B cell (primary cell): ENCODE measurements at regions not wholly inside any gene's neighbourhood (a gene's known extent, or its start where the extent isn't known, plus 50 kb on each side); places are given as distances from the start of the nearest gene placed in this dataset.

Experiments used
- ATAC-seq: fragments of 200-7000 bp; cut with Tn5 transposase; one replicate; pipeline ENCODE4 v1.10.0; 2021; ENCODE audit warnings: low read depth, mild to moderate bottlenecking, moderate number of reproducible peaks, moderate library complexity
- CTCF ChIA-PET: fragments of 350-600 bp; sonication (Branson Sonifier 250); formaldehyde crosslinking; loops from one replicate; lab custom pipeline; 2021; ENCODE audit warnings: antibody characterized with exemption, inconsistent platforms; lab: Charles Lee
- POLR2A ChIA-PET: fragments of 350-600 bp; sonication (Branson Sonifier 250); formaldehyde crosslinking; loops from one replicate; lab custom pipeline; 2021; ENCODE audit warnings: antibody characterized with exemption; lab: Charles Lee
- DNase-seq: peaks from one replicate; pipeline ENCODE4 v3.0.0; 2013
- H2AFZ ChIP-seq: 2 replicates; pipeline ENCODE4 v1.6.1; 2012; ENCODE audit warnings: mild to moderate bottlenecking, low read depth, low read length; ENCODE audit not compliant: insufficient read depth, poor library complexity, severe bottlenecking
- H3K27ac ChIP-seq, 2 donors: 1 replicate in 1 of 2; 2 replicates in 1 of 2; pipeline ENCODE4 v1.5.1; 2012 to 2013; ENCODE audit warnings: low read length in 2 of 2, mild to moderate bottlenecking in 2 of 2, moderate library complexity in 1 of 2
- H3K27me3 ChIP-seq, 4 experiments: fragments of 200-600 bp in 1 of 4; sonication (generic) in 1 of 4; replicated peaks in 1 of 4; 1 replicate in 2 of 4; 2 replicates in 2 of 4; pipeline versions ENCODE4 v1.6.1 to v1.7.0; 2013 to 2016; ENCODE audit warnings: low read length in 3 of 4, mild to moderate bottlenecking in 2 of 4, mixed read lengths in 1 of 4, moderate library complexity in 1 of 4; ENCODE audit not compliant: insufficient read depth in 4 of 4, control insufficient read depth in 3 of 4; ENCODE audit errors: control extremely low read depth in 1 of 4
- H3K36me3 ChIP-seq, 2 experiments: replicated peaks in 1 of 2; 1 replicate in 1 of 2; 2 replicates in 1 of 2; pipeline versions ENCODE4 v1.6.1 to v1.7.1; 2013; ENCODE audit warnings: low read length in 1 of 2; ENCODE audit not compliant: insufficient read depth in 2 of 2, control insufficient read depth in 1 of 2; ENCODE audit errors: control extremely low read depth in 1 of 2, extremely low read depth in 1 of 2
- H3K4me1 ChIP-seq, 2 donors: fragments of 200-600 bp in 1 of 2; sonication (generic) in 1 of 2; 1 replicate in 1 of 2; 2 replicates in 1 of 2; pipeline versions ENCODE4 v1.5.1 to v1.6.1; 2013 to 2017; ENCODE audit warnings: low read length in 2 of 2; ENCODE audit not compliant: control insufficient read depth in 2 of 2, insufficient read depth in 2 of 2
- H3K4me2 ChIP-seq: replicated peaks from 2 replicates; pipeline ENCODE3; 2012; ENCODE audit warnings: mild to moderate bottlenecking, low read depth, low read length; ENCODE audit not compliant: poor library complexity, severe bottlenecking
- H3K4me3 ChIP-seq, 5 experiments: fragments of 200-600 bp in 1 of 5; sonication (generic) in 1 of 5; 1 replicate in 3 of 5; 2 replicates in 2 of 5; pipeline versions ENCODE4 v1.5.1 to v1.7.0; 2011 to 2016; ENCODE audit warnings: low read length in 4 of 5, mild to moderate bottlenecking in 4 of 5, low read depth in 2 of 5, control low read depth in 1 of 5, moderate library complexity in 1 of 5; ENCODE audit not compliant: insufficient read depth in 1 of 5; ENCODE audit errors: control extremely low read depth in 1 of 5, extremely low read depth in 1 of 5
- H3K79me2 ChIP-seq: fragments of 200-600 bp; sonication (generic); one replicate; pipeline ENCODE4 v1.6.0; 2016; ENCODE audit warnings: low read length; ENCODE audit not compliant: control insufficient read depth, insufficient read depth
- H3K9ac ChIP-seq: fragments of 200-600 bp; sonication (generic); 2 replicates; pipeline ENCODE4 v1.6.1; 2017; ENCODE audit warnings: mild to moderate bottlenecking, low read length, moderate library complexity
- H3K9me3 ChIP-seq, 3 donors: one replicate each; pipeline versions ENCODE4 v1.6.1 to v1.7.1; 2013; ENCODE audit warnings: low read length in 2 of 3; ENCODE audit not compliant: control insufficient read depth in 2 of 3, insufficient read depth in 1 of 3; ENCODE audit errors: control extremely low read depth in 1 of 3
- H4K20me1 ChIP-seq: 2 replicates; pipeline ENCODE4 v1.6.0; 2012; ENCODE audit warnings: mild to moderate bottlenecking, low read length; ENCODE audit not compliant: insufficient read depth, control insufficient read depth, poor library complexity, severe bottlenecking
- H3K27ac Mint-ChIP-seq: one replicate; pipeline ENCODE4 v1.8.0; 2021; ENCODE audit warnings: mixed read lengths
- H3K27me3 Mint-ChIP-seq: one replicate; pipeline ENCODE4 v1.8.0; 2021; ENCODE audit warnings: mixed read lengths
- H3K4me1 Mint-ChIP-seq: one replicate; pipeline ENCODE4 v1.8.0; 2021; ENCODE audit warnings: mixed read lengths
- H3K4me3 Mint-ChIP-seq: one replicate; pipeline ENCODE4 v1.8.0; 2021; ENCODE audit warnings: mixed read lengths
- H3K9me3 Mint-ChIP-seq: one replicate; pipeline ENCODE4 v1.8.0; 2022; ENCODE audit warnings: mixed read lengths; ENCODE audit not compliant: insufficient read depth
- CTCF ChIP-seq: fragments of 200-600 bp; IDR thresholded peaks from one replicate; pipeline ENCODE4 v1.8.0; 2022; ENCODE audit warnings: antibody characterized with exemption, mild to moderate bottlenecking
- EZH2 ChIP-seq: IDR thresholded peaks from 2 replicates; pipeline ENCODE4 v1.6.1; 2012; ENCODE audit warnings: borderline replicate concordance, low read depth, mild to moderate bottlenecking, moderate library complexity, low read length; ENCODE audit not compliant: insufficient read depth, poor library complexity, severe bottlenecking
- WGBS: methylation state at CpG from one replicate; pipeline ENCODE4 v1.1.5; 2013; ENCODE audit warnings: missing lambda C conversion rate; ENCODE audit not compliant: insufficient coverage; 5-methylcytosine and 5-hydroxymethylcytosine counted together
- intact Hi-C: fragments of 100-400 bp; cut with micrococcal nuclease; formaldehyde crosslinking; loops from one replicate; pipeline ENCODE4 v1.10.0; 2022

GRCh38 chr6:40815731-40816130 is 223.3 kb downstream of the UNC5CL start:
- H3K4me3 Mint-ChIP-seq: no peak overlapping the region
- peaks cover 0 to 3% (median 0%) of the 10 kb centered on the region in 3 donors for H3K9me3 ChIP-seq
- no peak overlapping the region for H3K4me3 ChIP-seq
- H3K27me3 Mint-ChIP-seq: peaks cover 5% of the 10 kb centered on the region
- no peak overlapping the region for H3K4me2 ChIP-seq
- 94% methylated on average over 6 of the region's 12 CpGs for WGBS
- no peaks in the 10 kb centered on the region for H3K36me3 ChIP-seq
- H3K4me1 Mint-ChIP-seq: no peaks in the 10 kb centered on the region
- H3K4me1 ChIP-seq: no peaks in the 10 kb centered on the region
- no peak overlapping the region for H3K27ac ChIP-seq
- CTCF ChIA-PET: no interaction called here
- TF ChIP-seq EZH2 (no peak), CTCF (no peak)
- H4K20me1 ChIP-seq: no peaks in the 10 kb centered on the region
- POLR2A ChIA-PET: no interaction called here
- DNase-seq (no peak), ATAC-seq (no peak)
- no peak overlapping the region for H3K9ac ChIP-seq
- H3K9me3 Mint-ChIP-seq: no peaks in the 10 kb centered on the region
- intact Hi-C loops: no loop called here
- no peak overlapping the region for H3K27ac Mint-ChIP-seq
- no peaks in the 10 kb centered on the region for H3K79me2 ChIP-seq
- peaks cover 0 to 4% (median 0%) of the 10 kb centered on the region in 4 experiments for H3K27me3 ChIP-seq
- H2AFZ ChIP-seq: no peak overlapping the region

GRCh38 chr6:40810171-40810570 is 223.0 kb upstream of the LRFN2 start:
- Histone ChIP-seq H3K4me1 (no peaks in the 10 kb centered on the region), H3K9ac (no peak overlapping the region), H4K20me1 (no peaks in the 10 kb centered on the region), H3K79me2 (no peaks in the 10 kb centered on the region), H3K36me3 (no peaks in the 10 kb centered on the region), H3K9me3 (peaks cover 0 to 3% (median 0%) of the 10 kb centered on the region in 3 donors), H3K27ac (no peak overlapping the region), H3K4me3 (no peak overlapping the region), H3K4me2 (no peak overlapping the region), H3K27me3 (peaks cover 0 to 4% (median 0%) of the 10 kb centered on the region in 4 experiments), H2AFZ (no peak overlapping the region)
- H3K4me1 Mint-ChIP-seq: peaks cover under 1% of the 10 kb centered on the region
- intact Hi-C loops: no loop called here
- DNase-seq: no peak
- H3K9me3 Mint-ChIP-seq: no peaks in the 10 kb centered on the region
- no peaks in the 10 kb centered on the region for H3K27me3 Mint-ChIP-seq
- no peak for ATAC-seq
- H3K4me3 Mint-ChIP-seq: no peak overlapping the region
- TF ChIP-seq CTCF (no peak), EZH2 (no peak)
- ChIA-PET POLR2A (no interaction called here), CTCF (no interaction called here)
- no peak overlapping the region for H3K27ac Mint-ChIP-seq
